ENCODE measurements at regions not wholly inside any gene's neighbourhood (a gene's known extent, or its start where the extent isn't known, plus 50 kb on each side); places are given as distances from the start of the nearest gene placed in this dataset.

DNA sequence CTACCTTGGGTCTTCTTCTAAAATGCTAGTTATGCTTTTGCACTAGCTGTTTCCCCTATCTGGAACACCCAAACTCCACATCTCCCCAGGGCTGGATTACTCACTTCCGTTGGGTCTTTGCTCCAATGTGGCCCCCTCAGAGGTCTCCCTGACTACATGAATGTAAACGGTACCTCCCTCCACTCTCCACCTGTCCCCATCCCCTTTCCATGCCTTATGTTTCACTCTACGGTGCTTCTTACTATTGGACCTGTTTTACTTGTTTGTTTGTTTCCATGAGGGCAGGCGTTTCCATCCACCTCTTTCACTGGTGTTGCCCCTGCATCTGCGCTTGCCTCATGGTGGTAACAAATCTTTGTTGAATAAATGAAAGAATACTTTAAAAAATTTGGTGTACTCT is 256.4 kb downstream of the SNAPC1 start:
- H3K27ac ChIP-seq, result no peak overlapping the region
- no peak overlapping the region for H3K4me3 ChIP-seq
- DNase-seq, result no peak
- 72 to 76% (median 74%) methylated on average over 5 of the region's 5 CpGs for WGBS, 4 donors
- H3K36me3 ChIP-seq (replicated peaks in 1 of 2), result no peaks in the 10 kb centered on the region
- intact Hi-C loops (cut with DNase I), result no loop called here
- no peaks in the 10 kb centered on the region for H3K4me1 ChIP-seq (replicated peaks in 1 of 2)
- no peaks in the 10 kb centered on the region for H3K9me3 ChIP-seq (replicated peaks in 1 of 3)
- no peaks in the 10 kb centered on the region for H3K27me3 ChIP-seq
- TF ChIP-seq POLR2A (IDR thresholded peaks at IDR 0.05) (no peak), CTCF (IDR thresholded peaks at IDR 0.05) (no peak)

DNA sequence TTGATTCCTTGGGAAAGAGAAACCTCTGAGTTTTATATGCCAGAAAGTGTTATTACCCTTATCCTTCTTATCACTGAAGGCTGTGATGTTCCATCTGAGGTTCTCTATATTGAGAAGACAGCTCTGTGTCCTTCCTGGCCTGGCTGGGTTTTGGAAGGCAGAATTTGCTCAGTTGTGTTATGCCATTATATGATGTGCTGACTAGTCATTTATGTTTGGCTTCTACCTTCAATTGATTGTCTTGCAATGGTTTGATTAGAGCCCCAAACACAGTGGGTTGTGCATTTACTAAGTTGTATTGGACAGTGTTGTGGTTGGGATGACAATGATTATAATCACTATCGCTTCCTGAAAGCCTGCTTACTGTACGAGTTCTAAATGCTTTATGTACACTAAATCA is 265.7 kb downstream of the SNAPC1 start:
- H3K4me3 ChIP-seq, result no peak overlapping the region
- no peak for DNase-seq

DNA sequence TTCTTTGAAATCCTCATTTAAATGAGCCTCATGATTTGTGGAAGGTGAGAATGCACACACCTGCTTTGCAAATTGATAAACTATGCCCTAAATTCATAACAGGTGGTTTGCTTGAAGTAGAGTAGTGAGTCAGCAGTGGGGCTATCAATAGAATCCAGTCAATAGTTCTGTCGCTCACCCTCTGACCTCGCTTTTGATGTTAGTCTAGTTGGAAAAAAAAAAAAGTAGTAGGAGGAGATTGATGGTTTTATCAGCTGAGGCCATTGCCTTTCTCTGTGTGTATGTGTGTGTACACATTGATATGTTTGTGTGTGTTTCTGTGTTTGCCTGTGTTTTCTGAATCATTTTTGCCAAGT is 267.3 kb downstream of the SNAPC1 start:
- no peak overlapping the region for H3K4me3 ChIP-seq
- no peaks in the 10 kb centered on the region for H3K9me3 ChIP-seq (replicated peaks in 1 of 3)
- TF ChIP-seq POLR2A (IDR thresholded peaks at IDR 0.05), result no peak
- TF ChIP-seq CTCF (IDR thresholded peaks at IDR 0.05), result no peak
- no peaks in the 10 kb centered on the region for H3K27me3 ChIP-seq
- DNase-seq, result no peak
- WGBS, 4 donors, result 49 to 61% (median 59%) methylated on average over 2 of the region's 2 CpGs
- H3K27ac ChIP-seq, result no peak overlapping the region
- no peaks in the 10 kb centered on the region for H3K4me1 ChIP-seq (replicated peaks in 1 of 2)
- intact Hi-C loops (cut with DNase I), result no loop called here
- H3K36me3 ChIP-seq (replicated peaks in 1 of 2), result no peaks in the 10 kb centered on the region

More for the DNA sequence above, 265.7 kb downstream of the SNAPC1 start:
- no peak for TF ChIP-seq POLR2A (IDR thresholded peaks at IDR 0.05)
- no peak for TF ChIP-seq CTCF (IDR thresholded peaks at IDR 0.05)
- no peaks in the 10 kb centered on the region for H3K4me1 ChIP-seq (replicated peaks in 1 of 2)
- H3K27ac ChIP-seq, result no peak overlapping the region
- no peaks in the 10 kb centered on the region for H3K27me3 ChIP-seq
- H3K9me3 ChIP-seq (replicated peaks in 1 of 3), result no peaks in the 10 kb centered on the region
- WGBS, 4 donors, result 46 to 79% (median 67%) methylated on average over 2 of the region's 2 CpGs
- H3K36me3 ChIP-seq (replicated peaks in 1 of 2), result no peaks in the 10 kb centered on the region
- intact Hi-C loops (cut with DNase I), result no loop called here

- no peak for TF ChIP-seq CTCF (IDR thresholded peaks at IDR 0.05)
- no peak for TF ChIP-seq POLR2A (IDR thresholded peaks at IDR 0.05)
Measured at GRCh38 chr14:62030387-62030786, 268.2 kb downstream of the SNAPC1 start.

More at GRCh38 chr14:62030387-62030786, 268.2 kb downstream of the SNAPC1 start:
- DNase-seq, result no peak
- no peaks in the 10 kb centered on the region for H3K4me1 ChIP-seq (replicated peaks in 1 of 2)
- intact Hi-C loops (cut with DNase I), result no loop called here
- no peaks in the 10 kb centered on the region for H3K27me3 ChIP-seq
- no peak overlapping the region for H3K4me3 ChIP-seq
- H3K36me3 ChIP-seq (replicated peaks in 1 of 2), result no peaks in the 10 kb centered on the region
- WGBS, 4 donors, result 81 to 89% (median 86%) methylated on average over 3 of the region's 3 CpGs
- no peak overlapping the region for H3K27ac ChIP-seq
- H3K9me3 ChIP-seq (replicated peaks in 1 of 3), result no peaks in the 10 kb centered on the region

Data from adrenal gland (tissue), 9 donors.